Omental fat pad (tissue), 3 donors: ENCODE measurements at regions not wholly inside any gene's neighbourhood (a gene's known extent, or its start where the extent isn't known, plus 50 kb on each side); places are given as distances from the start of the nearest gene placed in this dataset.
"Not testable (repeated sequence)": the region's sequence is repeated elsewhere in the genome, so short reads cannot be mapped to it uniquely, and the experiment has no call there.

Experiments used
- ATAC-seq: fragments of 150-250 bp; one replicate; pipeline ENCODE4 v1.9.1; 2016; ENCODE audit warnings: mild to moderate bottlenecking, moderate library complexity; ENCODE audit not compliant: low FRiP score
- DNase-seq: peaks from one replicate; pipeline ENCODE4 v3.0.0-alpha.2; 2019; ENCODE audit warnings: low spot score
- TF ChIP-seq, protein P1 (sequence below), 3 donors: fragments of 450-650 bp; IDR thresholded peaks; one replicate each; pipeline ENCODE4 v1.5.1; 2016 to 2017; ENCODE audit warnings: antibody characterized with exemption in 3 of 3, mild to moderate bottlenecking in 3 of 3, moderate library complexity in 2 of 3

DNA sequence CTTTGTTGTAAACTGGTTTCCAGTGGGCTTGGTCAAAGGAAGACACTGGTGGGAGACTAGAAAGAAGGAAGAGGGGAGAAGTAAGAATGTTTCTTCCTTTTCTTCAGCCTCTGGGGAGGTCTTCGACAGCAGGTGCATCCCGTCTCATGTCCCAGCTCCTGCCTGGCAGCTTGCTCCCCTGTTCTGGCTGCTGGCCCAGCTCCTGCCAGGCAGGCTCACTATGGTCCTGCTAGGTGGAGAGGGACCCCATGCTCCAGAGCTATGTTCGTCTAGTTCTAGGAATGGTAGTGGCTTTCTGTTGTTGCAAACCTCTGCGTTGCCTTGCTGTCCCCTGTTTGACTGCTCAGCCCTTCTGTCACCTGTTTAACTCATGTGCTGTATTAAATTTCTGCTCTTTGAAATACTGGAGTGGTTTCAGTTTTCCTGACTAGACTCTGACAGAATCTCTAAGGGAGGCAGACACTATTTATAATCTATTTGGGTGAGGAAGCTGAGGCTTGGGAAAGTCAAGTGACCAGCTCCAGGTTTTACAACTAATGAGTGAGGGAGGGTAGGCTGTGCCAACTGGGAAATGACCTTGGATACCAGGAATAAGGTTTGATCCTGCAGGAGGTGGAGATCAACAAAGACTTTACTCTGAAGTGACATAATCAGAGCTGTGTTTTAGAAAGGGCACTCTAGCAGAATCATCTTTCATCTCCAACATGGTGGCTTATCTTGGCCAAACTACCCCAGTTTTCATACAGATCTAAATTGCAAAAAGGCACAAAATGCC lies 94.7 kb upstream of the DDHD1 start:
- no peak for DNase-seq
- TF ChIP-seq, protein P1, sequence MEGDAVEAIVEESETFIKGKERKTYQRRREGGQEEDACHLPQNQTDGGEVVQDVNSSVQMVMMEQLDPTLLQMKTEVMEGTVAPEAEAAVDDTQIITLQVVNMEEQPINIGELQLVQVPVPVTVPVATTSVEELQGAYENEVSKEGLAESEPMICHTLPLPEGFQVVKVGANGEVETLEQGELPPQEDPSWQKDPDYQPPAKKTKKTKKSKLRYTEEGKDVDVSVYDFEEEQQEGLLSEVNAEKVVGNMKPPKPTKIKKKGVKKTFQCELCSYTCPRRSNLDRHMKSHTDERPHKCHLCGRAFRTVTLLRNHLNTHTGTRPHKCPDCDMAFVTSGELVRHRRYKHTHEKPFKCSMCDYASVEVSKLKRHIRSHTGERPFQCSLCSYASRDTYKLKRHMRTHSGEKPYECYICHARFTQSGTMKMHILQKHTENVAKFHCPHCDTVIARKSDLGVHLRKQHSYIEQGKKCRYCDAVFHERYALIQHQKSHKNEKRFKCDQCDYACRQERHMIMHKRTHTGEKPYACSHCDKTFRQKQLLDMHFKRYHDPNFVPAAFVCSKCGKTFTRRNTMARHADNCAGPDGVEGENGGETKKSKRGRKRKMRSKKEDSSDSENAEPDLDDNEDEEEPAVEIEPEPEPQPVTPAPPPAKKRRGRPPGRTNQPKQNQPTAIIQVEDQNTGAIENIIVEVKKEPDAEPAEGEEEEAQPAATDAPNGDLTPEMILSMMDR (IDR thresholded peaks at IDR 0.05): no peak
- no peak for ATAC-seq

- not testable (repeated sequence) for DNase-seq, ATAC-seq
Observed at GRCh38 chr14:53242898-53243297, 89.8 kb upstream of the DDHD1 start.

DNA sequence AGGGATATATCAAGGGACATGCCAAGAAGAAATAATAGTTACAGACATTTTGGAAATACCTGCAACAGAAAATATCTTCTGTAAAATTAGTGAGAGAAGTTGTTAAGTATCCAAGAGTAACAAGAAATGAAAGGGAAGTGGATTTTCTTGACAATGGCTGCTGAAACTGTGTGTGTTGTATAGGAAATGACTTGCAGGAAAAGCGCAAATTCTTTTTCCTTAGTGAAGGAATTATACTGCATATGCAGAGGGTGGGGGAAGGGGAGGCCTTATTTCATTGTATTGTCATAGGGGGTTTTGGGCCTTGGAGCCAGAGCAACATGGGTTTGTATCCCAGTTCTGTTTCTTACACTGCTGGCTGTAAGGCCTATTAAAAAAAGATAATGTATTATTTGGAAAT lies 84.4 kb upstream of the DDHD1 start:
- no peak for DNase-seq
- ATAC-seq: no peak
- TF ChIP-seq, protein P1 (IDR thresholded peaks at IDR 0.05): no peak

- DNase-seq (no peak), ATAC-seq (no peak)
- TF ChIP-seq, protein P1 (IDR thresholded peaks at IDR 0.05): no peak
Observed at GRCh38 chr14:53236708-53237107, 83.6 kb upstream of the DDHD1 start.

DNA sequence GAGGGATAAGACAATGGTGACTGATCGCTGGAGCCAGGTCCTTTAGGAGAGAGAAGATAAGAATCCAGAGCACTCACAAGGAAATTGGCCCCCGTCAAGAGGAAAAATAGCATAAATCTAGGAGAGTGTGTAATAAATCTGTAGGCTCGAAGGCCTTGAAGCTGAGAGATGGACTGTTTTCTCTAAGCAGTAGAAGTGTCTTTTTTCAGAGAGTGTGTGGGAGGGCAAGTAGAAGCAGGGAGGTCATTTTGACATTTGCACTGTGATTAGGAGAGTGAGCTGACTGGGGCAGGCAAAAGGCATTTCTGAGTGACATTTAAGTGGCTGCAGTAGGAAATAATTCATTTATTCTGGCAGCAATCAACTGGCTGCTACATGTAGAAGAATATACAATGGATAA lies 78.0 kb upstream of the DDHD1 start:
- TF ChIP-seq, protein P1 (IDR thresholded peaks at IDR 0.05): no peak
- DNase-seq: no peak
- no peak for ATAC-seq

- TF ChIP-seq, protein P1 (IDR thresholded peaks at IDR 0.05): no peak
- DNase-seq (no peak), ATAC-seq (no peak)
Observed at GRCh38 chr14:53228966-53229365, 75.8 kb upstream of the DDHD1 start.

GRCh38 chr14:53227154-53227718 lies 74.1 kb upstream of the DDHD1 start:
- no peak for DNase-seq
- ATAC-seq: no peak
- TF ChIP-seq, protein P1 (IDR thresholded peaks at IDR 0.05): no peak
